Ovary (tissue), 7 donors: ENCODE measurements at regions not wholly inside any gene's neighbourhood (a gene's known extent, or its start where the extent isn't known, plus 50 kb on each side); places are given as distances from the start of the nearest gene placed in this dataset.

Source experiments
- DNase-seq, 5 donors: peaks; one replicate each; pipeline ENCODE4 v3.0.0-alpha.2; 2019 to 2020
- H3K27ac ChIP-seq, 2 donors: fragments of 200-600 bp; one replicate each; pipeline versions ENCODE4 v1.5.1 to v1.8.0; 2019 to 2022
- H3K27me3 ChIP-seq: fragments of 200-600 bp; one replicate; pipeline ENCODE4 v1.8.0; 2022
- H3K36me3 ChIP-seq: fragments of 200-600 bp; sonication (generic); one replicate; pipeline ENCODE4 v1.5.1; 2019
- H3K4me1 ChIP-seq: one replicate; pipeline ENCODE4 v1.8.1; 2013; ENCODE audit warnings: mild to moderate bottlenecking, moderate library complexity; ENCODE audit not compliant: insufficient read depth
- H3K4me3 ChIP-seq: fragments of 200-600 bp; sonication (generic); one replicate; pipeline ENCODE4 v1.5.1; 2017
- H3K9me3 ChIP-seq, 2 donors: fragments of 200-600 bp in 1 of 2; sonication (generic) in 1 of 2; one replicate each; pipeline versions ENCODE4 v1.5.1 to v1.8.1; 2013 to 2019; ENCODE audit warnings: mild to moderate bottlenecking in 1 of 2, moderate library complexity in 1 of 2
- CTCF ChIP-seq, 3 donors: fragments of 450-650 bp in 2 of 3; fragments of 200-600 bp in 1 of 3; IDR thresholded peaks; one replicate each; pipeline versions ENCODE4 v1.5.1 to v1.8.0; 2016 to 2022; ENCODE audit warnings: antibody characterized with exemption in 3 of 3, mild to moderate bottlenecking in 1 of 3
- EP300 ChIP-seq: sonication (generic); formaldehyde crosslinking; IDR thresholded peaks from one replicate; pipeline ENCODE4 v1.6.1; 2017; ENCODE audit warnings: antibody characterized with exemption
- POLR2A ChIP-seq: fragments of 450-650 bp; IDR thresholded peaks from one replicate; pipeline ENCODE4 v1.6.1; 2017; ENCODE audit warnings: antibody characterized with exemption, mild to moderate bottlenecking, moderate library complexity
- WGBS, 3 donors: extraction: QIAGEN DNeasy Blood & Tissue Kit in 1 of 3; methylation state at CpG; one replicate each; pipeline versions ENCODE4 v1.1.5 to v1.1.7; 2013 to 2017; 5-methylcytosine and 5-hydroxymethylcytosine counted together
- intact Hi-C, 4 donors: fragments of 100-400 bp; cut with DNase I; formaldehyde crosslinking; loops; one replicate each; pipeline versions ENCODE4 v1.11.0 to v1.15.1; 2022 to 2023
- donor health status: DM: no; HTN: no; CAD: no; lungs with moderate emphysema.
- donor health status: DM: no; HTN: no; CAD: no.
- donor health status: Bipolar disorder and iron deficiency.
- donor health status: DM: no; HTN: no; CAD: no.
- donor health status: DM: yes; HTN: yes; CAD: no.

DNA sequence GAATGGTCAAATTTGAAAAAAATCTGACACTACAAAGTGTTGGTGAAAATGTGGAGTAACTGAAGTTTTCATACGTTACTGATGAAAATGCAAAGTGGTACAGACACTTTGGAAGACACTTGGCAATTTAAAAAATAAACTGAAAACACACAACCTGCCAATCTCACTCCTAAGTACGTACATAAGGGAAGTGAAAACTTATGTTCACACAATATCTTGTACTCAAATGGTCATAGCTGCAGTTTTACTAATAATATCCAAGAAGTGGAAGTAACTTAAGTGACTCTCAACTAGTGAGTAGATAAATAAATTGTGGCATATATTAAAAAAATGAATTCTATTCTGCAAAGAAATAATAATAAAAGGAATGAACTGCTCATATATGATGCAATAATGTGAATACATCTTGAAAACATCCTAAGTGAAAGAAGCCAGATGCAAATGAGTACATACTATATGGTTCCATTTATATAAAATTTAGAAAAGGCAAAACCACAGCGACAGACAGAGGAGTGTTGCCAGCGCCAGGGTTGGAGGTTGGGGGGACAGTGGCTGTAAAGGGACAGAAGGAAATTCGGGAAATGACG lies 198.2 kb downstream of the ERMARD start:
- H3K9me3 ChIP-seq, result no peaks in the 10 kb centered on the region
- no peak overlapping the region for H3K4me3 ChIP-seq
- no peaks in the 10 kb centered on the region for H3K4me1 ChIP-seq
- H3K27me3 ChIP-seq, result no peaks in the 10 kb centered on the region
- TF ChIP-seq POLR2A (no peak), CTCF (IDR thresholded peaks at IDR 0.05) (no peak), EP300 (no peak)
- intact Hi-C loops, result no loop called here
- H3K36me3 ChIP-seq, result no peaks in the 10 kb centered on the region
- WGBS, 3 donors, result 81 to 86% (median 85%) methylated on average over 6 of the region's 6 CpGs
- no peak for DNase-seq
- H3K27ac ChIP-seq, result no peak overlapping the region

- 13 to 22% (median 16%) methylated on average over 1 of the region's 1 CpG for whole genome bisulfite sequencing, 3 donors
- no peak for DNase-seq
- no peak for TF ChIP-seq CTCF (IDR thresholded peaks at IDR 0.05)
- no peak for TF ChIP-seq EP300
- no peak for TF ChIP-seq POLR2A
- intact Hi-C loops, result no loop called here
- no peaks in the 10 kb centered on the region for H3K36me3 ChIP-seq
- no peak overlapping the region for H3K27ac ChIP-seq
- H3K9me3 ChIP-seq, result peaks cover 0 to 4% of the 10 kb centered on the region in 2 donors
- H3K27me3 ChIP-seq, result no peaks in the 10 kb centered on the region
- H3K4me3 ChIP-seq, result no peak overlapping the region
- H3K4me1 ChIP-seq, result no peaks in the 10 kb centered on the region
Measured at GRCh38 chr6:169946971-169947370, 195.5 kb downstream of the ERMARD start.

GRCh38 chr6:169945117-169945516 lies 193.7 kb downstream of the ERMARD start:
- DNase-seq, result no peak
- H3K9me3 ChIP-seq, result peaks cover 0 to 4% of the 10 kb centered on the region in 2 donors
- no peaks in the 10 kb centered on the region for H3K36me3 ChIP-seq
- H3K4me1 ChIP-seq, result peaks cover 2% of the 10 kb centered on the region
- intact Hi-C loops, result no loop called here
- 59 to 85% (median 73%) methylated on average over 3 of the region's 3 CpGs for WGBS, 3 donors
- no peak overlapping the region for H3K27ac ChIP-seq
- no peaks in the 10 kb centered on the region for H3K27me3 ChIP-seq
- TF ChIP-seq CTCF (IDR thresholded peaks at IDR 0.05), result no peak
- TF ChIP-seq POLR2A, result no peak
- TF ChIP-seq EP300, result no peak
- H3K4me3 ChIP-seq, result no peak overlapping the region

DNA sequence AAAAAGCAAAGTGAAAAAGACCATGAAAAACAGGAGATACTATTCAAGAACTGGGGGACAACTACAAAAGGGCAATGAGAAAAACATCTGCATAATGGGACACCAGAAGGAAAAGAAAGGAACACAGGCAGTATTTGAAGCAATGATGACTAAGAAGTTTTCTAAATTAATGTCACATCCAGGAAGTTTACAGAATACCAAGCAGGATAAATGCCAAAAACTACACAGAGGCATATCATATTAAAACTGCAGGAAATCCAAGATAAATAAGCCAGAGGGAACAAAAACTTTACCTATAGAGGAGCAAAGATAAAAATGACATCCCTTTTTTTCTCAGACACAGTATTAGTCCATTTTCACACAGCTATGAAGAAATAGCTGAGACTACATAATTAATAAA lies 193.0 kb downstream of the ERMARD start:
- no peaks in the 10 kb centered on the region for H3K27me3 ChIP-seq
- peaks cover 2% of the 10 kb centered on the region for H3K4me1 ChIP-seq
- H3K36me3 ChIP-seq, result no peaks in the 10 kb centered on the region
- H3K4me3 ChIP-seq, result no peak overlapping the region
- no peak overlapping the region for H3K27ac ChIP-seq
- intact Hi-C loops, result no loop called here
- peaks cover 0 to 4% of the 10 kb centered on the region in 2 donors for H3K9me3 ChIP-seq
- DNase-seq, result no peak
- TF ChIP-seq EP300 (no peak), CTCF (IDR thresholded peaks at IDR 0.05) (no peak), POLR2A (no peak)

DNA sequence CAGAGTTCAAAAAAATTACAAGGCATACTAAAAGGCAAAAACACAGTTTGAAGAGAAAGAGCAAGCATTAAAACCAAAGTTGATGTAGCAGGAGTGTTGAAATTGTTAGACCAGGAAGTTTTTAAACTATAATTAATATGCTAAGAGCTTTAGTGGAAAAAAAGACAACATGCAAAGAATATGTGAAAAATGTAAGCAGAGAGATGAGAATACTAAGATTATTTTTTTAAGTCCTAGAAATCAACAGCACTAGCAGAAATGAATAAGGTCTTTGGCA lies 192.6 kb downstream of the ERMARD start:
- no peaks in the 10 kb centered on the region for H3K36me3 ChIP-seq
- TF ChIP-seq POLR2A, result no peak
- no peak for TF ChIP-seq EP300
- no peak for TF ChIP-seq CTCF (IDR thresholded peaks at IDR 0.05)
- peaks cover 2% of the 10 kb centered on the region for H3K4me1 ChIP-seq
- H3K9me3 ChIP-seq, result peaks cover 0 to 4% of the 10 kb centered on the region in 2 donors
- H3K27ac ChIP-seq, result no peak overlapping the region
- intact Hi-C loops, result no loop called here
- H3K4me3 ChIP-seq, result no peak overlapping the region
- DNase-seq, result no peak
- no peaks in the 10 kb centered on the region for H3K27me3 ChIP-seq
